ENCODE measurements at regions not wholly inside any gene's neighbourhood (a gene's known extent, or its start where the extent isn't known, plus 50 kb on each side); places are given as distances from the start of the nearest gene placed in this dataset.
"Not testable (repeated sequence)": the region's sequence is repeated elsewhere in the genome, so short reads cannot be mapped to it uniquely, and the experiment has no call there.

DNA sequence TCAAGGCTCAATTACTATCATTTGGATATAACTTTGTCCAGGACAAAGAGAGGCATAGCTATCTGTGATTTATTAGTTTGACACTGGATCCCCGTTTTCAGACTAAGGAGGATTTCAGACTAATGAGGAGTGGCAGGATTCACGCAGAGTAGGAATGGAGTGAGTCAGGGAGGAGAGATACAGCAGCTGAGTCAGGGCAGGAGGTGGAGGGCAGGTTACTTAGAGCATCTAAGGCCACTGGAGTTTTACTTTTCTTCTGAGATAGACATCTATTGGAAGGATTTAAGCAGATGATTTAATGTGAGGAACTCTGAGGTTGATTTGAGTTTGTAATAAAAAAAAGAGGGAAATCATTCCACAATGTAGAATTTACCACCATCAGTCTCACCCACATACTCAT lies 110.6 kb downstream of the RPIA start:
- not testable (repeated sequence) for DNase-seq

DNA sequence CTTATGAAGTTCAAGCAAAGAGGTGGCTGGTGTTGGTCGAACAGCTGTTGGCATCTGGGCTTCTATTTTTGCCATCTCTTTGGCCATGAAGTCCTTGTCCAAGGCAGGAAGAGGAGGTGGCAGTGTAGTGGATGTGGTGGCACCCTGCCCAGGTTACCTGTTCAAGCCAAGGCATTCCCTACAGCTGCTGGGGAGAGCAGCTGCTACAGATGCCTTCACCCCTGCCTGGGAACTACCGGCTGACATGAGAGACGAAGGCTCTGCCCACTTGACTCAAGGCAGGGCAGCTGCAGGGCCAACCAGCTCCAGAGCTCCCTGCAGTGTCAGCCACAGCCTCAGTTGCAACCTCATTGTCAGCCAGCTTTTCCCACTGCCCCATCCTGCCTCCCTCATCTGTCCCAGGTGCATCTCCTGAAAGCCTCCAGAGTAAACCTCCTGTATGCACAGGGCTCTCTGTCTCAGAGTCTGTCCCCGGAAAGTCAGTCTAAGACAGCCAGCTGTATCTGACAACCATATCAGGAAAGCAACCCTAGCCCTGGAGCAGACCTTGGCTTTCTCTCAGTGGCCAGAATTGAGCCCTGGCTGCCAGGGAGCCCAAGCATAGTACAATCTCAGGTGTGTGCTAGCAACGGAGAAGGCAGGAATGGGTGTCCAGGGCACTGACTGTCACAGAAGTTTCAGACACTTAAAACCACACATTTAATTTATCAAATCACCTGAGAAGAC lies 115.9 kb downstream of the RPIA start:
- DNase-seq, result no peak

DNA sequence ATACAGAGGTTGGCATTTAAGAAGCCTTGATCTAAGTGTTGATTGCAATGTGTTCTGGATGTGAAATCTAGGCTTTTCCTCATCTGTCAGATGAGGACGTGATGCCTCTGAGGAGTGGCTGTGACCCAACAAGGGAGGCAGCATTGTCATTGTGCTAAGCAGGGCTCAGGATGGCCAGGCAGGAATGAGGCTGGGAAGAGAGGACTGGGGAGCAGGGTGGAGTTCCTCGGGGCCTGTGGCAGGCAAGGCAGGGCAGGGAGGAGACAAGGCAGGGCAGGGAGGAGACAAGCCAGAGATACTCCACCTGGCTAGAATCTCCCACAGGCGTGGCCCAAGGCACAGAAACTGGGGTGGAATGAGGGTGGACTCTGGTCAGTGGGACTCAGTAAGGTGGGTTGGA lies 116.6 kb downstream of the RPIA start:
- DNase-seq, result no peak

DNA sequence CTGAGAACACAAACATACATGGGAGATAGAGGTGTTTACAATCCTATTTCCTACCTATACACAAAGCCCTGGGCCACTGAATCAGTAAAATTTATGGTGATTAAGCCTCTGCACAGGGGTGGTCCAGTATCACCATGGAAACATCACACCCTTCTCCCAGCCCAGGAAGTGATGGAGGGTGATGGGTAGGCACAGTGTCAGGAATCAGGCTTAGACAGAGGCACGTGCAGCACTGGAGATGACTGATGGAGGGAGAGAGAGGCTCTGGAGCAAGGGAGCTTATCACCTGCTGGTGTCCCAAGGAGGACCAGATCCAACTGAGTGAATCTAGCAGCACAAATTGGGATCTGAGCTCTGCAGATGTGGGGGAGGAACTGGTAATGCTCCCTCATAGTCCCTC lies 117.2 kb downstream of the RPIA start:
- no peak for DNase-seq

DNA sequence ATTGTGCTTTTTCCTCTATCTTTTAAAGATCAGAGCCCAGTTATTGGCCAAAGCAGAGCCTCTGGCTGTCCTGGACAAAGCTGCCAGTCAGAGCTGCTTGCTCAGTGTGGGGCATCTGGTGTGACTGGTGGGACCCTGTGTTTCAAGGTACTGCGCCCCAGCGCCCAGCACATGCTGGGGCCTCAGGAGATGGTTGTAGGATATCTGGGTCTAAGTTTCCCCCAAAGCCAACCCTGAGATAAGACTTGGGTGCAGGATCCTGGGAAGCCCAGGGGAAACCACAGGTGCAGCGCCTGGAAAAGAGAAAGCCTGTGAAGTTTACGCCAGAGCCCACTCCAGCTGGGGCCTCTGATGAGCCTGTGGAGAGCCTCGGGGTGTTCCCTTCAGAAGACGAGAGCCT lies 117.7 kb downstream of the RPIA start:
- no peak for DNase-seq

DNA sequence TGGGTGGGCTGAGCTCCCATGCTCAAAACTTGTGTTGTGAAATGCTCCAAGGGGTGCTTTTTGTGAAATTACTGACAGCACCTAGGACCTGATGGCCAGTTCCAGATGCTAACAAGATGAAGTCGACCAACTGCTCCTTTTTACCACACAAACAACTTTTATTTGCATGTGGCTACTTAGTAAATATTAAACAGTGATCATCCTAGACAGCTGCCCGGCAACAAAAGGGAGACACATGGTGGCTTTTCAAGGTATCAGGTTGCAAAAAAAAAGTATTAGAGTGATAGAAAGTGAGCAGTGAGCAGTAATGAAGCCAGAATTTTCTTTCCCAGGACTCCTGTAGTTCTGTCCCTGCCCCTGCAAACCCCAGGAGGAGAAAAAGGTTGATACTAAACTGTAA lies 118.5 kb downstream of the RPIA start:
- no peak for DNase-seq

DNA sequence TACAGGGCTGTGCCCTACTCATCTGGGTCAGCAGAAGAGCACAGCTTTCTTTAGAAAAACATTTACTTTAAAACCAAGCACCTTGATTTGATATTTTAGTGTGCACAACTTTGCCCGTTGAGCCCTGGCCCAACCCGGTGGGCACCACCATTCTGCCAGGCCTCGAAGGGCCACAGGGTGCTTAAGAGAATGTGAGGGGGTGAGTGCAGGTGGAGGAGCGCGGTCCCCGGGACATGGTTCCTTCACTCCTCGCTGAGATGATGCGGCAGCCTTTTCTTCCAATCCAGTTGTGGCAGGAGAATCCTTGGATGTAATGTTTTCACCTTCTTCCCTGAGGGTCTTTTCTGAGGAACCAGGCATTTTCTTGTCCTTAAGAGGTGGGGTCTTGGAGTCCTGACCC lies 119.0 kb downstream of the RPIA start:
- no peak for DNase-seq

DNA sequence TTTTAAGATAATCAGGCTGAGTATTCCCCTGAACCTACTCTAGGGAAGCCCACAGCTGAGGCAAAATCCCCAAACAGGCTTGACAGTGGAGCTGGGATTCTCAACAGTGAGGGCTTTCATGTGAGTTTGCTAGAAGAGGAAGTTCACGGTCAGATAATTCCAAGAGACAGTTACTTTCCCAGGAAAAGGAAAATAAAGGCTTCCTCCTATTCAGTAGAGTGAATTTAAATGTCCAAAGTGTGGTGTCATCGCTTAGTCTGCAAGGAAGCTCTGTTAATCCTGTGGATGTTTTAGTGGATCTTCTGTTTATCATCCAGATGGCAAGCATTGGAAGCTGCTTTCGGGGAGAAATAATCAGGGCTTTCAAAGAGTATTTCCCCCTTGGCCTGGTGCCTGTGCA lies 119.8 kb downstream of the RPIA start:
- no peak for DNase-seq

DNA sequence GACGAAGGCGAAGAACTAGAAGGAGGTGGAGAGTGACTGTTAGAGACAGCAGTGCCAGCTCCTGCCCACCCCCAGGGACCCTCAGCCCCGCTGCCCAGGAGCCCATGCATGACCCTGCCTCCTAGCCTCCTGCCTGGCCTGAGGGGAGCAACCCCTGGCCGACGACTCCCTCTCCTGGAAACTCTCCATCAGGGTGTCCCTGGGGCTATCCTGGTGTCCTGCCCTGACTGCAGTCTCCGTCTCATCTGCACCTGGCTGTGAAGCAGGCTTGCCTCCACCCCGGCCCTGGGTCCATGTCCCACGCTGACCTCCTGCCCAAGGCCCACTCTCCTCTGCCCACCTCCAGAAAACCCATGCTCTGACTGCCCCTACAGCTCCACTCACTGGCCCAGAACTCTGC lies 120.2 kb downstream of the RPIA start:
- no peak for DNase-seq

DNA sequence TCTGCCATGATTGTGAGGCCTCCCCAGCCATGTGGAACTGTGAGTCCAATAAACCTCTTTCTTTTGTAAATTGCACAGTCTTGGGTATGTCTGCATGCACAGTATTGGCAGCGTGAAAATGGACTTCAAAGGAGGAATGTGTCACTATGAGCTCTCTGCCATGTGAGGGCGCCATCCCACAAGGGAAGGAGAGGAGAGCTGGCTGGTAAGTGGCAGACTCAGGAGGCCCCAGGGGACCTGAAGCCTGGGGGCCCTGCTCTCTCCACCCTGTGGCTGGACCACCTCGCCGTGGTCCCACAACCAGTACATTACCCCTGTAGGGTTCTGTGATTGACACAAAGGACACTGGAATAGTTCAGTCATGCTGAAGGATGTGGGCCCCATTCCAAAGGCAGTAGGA lies 122.1 kb downstream of the RPIA start:
- DNase-seq, result no peak

DNA sequence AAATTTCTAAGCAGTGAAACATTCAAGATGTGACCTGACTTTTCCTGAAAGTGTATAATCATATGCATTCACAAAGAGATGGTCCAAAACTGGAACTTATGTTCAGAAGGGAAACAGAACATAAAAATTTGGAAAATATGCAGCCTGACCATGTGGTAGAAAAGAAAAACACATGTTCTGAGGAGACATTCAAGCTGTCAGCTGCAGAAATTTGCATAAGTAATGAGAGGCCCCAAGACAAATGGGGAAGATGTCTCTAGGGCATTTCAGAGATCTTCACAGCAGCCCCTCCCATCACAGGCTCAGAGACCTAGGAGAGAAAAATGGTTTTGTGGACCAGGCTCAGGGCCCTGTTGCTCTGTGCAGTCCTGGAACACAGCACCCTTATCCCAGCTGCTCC lies 123.8 kb downstream of the RPIA start:
- no peak for DNase-seq

DNA sequence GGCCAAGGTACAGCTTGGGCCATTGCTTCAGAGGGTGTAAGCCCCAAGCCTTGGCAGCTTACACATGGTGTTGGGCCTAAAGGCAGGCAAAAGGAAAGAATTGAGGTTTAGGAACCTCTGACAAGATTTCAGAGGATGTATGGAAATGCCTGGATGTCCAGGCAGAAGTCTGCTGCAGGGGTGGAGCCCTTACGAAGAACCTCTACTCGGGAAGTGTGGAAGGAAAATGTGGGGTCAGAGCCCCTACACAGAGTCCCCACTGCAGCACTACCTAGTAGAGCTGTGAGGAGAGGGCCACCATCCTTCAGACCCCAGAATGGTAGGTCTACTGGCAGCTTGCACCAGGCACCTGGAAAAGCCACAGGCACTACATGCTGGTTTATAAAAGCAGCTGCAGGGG lies 124.2 kb downstream of the RPIA start:
- no peak for DNase-seq

DNA sequence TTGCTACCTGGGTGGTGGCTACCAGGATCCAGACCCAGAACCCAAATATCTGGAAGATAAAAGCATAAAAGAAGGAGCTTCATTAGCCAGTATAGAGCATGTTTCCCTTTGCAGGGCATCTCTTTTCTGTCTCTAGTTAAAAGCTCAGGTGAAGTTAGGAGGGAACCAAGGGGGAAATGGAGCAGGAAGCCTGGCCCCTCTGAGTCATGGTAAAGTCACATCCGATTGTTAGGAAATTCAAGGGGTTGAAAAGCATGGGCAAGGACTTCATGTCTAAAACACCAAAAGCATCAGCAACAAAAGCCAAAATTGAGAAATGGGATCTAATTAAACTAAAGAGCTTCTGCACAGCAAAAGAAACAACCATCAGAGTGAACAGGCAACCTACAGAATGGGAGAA lies 126.9 kb downstream of the RPIA start:
- no peak for DNase-seq

DNA sequence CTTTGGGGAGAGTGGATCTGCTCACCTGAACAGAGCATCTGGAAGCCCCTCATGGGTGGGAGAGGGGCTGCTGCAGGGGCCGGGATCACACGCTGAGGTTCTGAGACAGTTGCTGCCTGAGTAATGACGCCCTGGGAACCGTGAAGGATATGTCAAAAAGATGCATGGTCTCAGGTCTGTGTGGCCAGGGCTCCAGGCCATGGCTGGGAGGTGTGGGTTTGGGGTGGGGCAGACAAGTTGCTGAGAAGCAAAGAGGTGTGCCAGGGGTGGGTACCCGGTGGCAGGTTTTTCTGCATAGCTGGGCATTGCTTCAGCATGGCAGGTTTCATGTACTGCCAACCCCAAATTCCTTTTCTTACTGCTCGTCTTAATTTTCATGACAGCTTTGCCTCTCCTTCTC lies 133.5 kb downstream of the RPIA start:
- no peak for DNase-seq

DNA sequence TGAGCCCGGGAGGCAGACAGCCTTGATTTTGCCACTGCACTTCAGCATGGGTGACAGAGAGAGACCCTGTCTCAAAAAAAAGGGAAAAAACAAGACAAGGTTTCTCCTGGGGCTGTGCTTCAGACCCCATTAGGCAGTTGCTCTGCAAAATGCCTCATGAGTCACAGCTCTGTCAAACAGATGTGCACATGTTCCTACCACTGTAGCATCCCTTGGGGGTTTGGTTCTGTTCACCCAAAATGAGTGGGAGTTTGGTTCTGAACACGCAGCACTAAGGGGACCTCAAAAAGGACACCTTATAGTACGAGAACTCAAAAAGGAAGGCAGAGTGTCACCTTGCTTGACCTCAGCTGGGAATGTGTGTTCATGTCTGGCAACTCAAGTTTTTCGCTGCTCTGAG lies 134.9 kb downstream of the RPIA start:
- no peak for DNase-seq

DNA sequence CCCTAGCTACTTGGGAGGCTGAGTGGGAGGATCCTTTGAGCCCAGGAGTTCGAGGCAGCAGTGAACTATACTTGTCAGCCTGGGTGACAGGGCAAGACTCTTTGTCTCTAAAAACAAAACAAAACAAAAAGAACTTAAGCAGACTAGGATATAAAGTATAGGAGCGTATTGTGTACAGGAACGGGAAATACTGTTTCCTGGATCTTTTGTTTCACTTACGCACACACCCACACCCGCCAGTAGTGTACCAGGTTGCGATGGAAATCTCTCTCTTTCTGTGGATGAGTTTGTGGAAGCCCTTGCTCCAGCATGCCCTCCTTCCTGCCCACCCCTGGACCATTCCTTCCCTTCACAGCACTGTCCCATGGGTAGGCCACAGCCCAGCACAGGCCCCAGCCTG lies 136.3 kb downstream of the RPIA start:
- DNase-seq, result no peak

DNA sequence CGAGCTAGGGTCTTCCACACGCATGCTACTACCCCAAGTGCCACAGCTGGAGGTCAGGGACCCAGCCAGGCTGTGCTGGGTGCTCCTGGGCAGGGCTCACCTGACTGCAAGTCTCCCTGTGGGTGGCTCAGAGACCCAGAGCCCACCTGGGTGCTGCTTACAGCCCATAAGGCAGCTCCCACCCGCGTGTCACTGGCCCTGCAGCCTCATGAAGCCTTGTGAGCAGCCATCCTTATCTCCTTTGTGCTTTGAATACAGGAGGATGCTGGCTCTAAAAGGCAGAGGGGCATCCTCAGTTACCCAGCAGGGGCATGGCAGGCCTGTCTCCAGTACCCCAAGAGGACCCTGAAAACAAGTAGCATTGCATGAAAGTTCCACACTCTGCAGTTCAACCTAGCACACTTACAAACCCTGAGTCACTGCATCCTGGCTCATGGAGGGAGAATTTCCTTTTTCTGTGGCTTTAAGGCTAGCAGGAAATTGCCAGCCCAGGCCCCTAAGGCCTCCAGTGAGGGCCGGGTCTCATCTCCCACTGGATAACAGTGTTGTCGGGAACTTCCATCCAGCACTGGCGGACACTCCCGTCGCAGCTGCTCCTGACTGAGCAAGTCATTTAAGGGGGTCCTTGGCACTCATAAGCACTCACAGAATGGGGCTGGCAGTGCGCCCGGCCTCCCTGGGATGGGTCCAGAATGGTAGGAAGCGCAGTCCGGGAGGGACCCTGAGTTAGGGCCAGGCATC lies 137.1 kb downstream of the RPIA start:
- DNase-seq, result no peak

DNA sequence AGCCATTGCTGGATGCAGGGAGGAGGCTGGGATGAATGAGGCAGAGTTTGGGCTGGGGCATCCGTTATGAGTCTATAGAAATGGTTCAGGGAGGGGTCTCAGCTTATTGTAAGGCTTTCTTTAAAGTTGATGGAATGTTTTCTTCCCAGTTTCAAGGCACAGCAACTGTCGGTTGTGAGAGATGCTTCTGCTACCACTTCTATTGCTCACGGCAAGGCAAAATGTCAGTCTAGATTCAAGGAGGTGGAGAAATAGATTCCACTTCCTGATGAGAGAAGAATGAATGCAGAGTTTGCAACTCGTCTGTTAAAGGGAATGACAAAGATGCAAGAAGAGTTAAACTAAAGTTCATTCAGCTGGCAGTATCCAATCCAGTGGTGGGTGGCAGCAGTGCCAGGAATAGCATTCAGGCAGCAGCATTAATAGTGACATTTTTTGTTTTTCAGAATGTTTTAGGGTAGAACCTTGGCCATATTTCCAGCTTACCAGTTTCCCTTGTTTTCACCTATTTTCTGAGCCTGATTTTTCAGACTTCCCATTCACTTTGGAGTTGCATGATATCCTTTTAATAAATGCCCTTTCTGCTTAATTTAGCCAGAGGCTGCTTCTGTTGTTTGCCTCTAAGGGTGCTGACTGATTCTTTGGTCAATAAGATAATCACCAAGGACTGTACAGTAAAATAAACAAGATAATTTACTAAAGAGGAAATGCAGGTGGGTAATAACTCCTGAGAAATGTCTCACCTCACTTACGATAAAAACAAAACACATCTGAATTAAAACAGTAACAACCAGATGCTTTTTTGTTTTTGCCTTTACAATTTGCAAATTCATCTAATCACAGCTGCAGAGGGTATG lies 138.4 kb downstream of the RPIA start:
- no peak for DNase-seq

DNA sequence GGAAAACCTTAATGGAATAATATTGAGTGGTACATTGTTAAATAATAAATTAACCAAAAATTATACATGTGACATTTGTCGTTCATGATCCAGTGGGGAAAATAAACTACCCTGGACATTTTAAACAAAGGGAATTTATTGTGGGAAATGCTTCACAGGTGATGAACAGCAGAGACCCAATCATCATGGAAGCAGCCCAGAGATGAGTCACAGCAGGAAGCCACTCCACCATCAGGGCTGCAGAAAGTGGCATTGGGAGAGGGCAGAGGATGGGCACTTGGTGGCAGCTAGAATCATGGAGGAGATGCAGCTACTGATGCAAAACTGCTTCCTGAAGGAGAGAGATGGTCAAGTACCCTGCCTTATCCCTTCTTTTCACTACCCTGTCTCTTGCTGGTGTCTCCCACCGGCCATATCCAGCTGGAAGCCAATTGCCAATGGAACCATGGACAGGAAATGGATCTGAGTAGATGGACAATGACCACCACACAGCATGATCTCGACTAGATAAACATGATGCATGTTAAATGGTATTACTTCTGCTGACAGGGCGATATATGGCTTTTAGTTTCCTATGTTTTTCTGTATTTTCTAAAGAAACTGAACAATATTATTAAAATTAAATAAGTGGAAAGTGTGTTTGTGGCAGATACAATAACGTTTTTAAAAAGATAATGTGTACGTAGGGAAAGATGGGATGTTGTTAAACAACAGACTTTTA lies 139.8 kb downstream of the RPIA start:
- DNase-seq, result no peak

DNA sequence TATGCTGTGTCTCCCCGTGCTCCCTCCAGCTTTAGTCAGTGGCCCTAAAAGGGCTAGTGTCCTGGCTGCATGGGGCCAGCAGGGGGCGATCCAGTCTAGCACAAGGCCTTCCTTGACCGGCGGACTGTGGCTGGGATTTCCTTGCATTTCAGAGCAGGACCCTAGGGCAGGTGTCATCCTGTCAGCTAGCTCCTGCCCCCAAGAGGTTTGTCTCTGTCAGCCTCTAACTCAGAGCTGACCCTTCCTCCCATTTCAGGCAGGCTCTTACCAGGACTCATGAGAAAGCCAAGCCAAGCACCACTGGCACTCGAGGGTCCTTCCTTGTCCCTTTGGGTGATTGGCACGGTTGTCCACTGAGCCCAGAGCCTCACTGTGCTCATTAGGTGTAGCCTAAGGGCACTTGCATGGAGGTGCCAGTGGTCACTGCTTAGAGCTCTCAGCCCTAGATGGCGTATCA lies 140.3 kb downstream of the RPIA start:
- DNase-seq, result no peak

DNA sequence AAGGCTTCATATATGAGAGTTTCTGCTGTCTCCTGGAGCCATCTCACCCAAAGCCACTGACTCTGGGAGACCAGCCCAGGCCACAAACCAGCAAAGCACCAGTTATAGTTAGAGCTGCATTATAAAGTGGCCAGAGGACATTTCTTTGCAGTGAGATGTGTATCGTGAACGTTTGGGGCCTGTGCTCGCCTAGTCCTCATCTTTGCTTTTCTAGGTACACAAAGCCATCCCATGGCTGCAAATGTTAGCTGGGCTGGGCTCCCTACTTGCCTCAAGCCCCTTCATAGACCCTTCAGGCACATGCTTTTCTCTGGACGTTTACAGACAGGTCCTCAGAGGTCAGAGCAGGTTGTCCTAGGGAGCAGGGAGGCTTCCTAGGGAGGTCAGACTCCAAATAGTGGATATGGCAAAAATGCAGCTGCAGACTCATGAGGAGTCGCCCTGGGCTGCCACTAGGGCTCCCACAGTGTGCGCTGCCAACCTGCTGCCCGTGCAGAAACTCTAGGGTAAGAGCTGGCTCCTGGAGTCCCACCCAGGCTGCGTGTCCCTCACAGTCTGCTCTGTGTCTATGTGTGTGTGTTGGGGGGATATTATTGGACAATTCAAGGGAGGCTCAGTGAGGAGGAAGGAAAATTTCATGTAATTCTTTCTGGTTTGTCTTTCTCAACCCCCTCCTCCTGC lies 141.0 kb downstream of the RPIA start:
- DNase-seq, result no peak

DNA sequence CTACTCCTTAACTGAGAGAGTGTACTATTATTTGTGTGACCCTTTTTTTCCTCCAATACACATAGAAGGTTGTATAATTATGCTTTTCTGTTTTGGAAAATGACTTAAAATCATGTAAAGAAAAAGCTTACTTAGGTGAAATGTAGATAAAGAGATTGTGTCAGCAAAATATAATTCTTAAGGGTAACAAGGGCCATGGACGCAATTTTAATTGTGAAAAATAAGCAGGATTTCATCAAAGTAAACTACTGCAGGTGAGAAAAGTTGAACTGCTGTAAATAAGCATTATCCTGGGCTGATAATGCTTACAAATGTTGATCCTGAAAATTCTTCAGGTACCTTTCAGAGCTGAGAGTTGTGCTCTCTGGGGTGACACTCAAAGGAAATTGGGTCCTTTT lies 141.5 kb downstream of the RPIA start:
- DNase-seq, result no peak

DNA sequence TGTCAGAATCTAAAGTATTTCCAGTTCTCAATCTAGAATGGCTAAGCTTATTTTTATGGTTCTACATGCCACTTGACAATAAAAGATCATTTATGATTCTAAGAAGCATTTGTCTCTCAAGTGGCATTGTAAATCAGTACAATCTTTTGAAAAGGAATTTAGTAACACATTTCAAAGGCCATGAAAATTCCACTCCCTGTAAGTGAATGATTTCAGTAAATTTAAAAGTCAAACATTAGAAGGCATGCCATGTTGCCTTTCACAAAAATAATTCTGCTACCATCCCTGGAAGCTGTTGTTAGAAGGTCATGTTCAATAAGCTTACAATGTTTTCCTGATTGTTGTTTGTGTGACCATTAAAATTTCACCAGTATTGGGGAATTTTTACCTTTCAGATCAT lies 142.9 kb downstream of the RPIA start:
- DNase-seq, result no peak
